NT2/D1 (cell line): ENCODE measurements at regions not wholly inside any gene's neighbourhood (a gene's known extent, or its start where the extent isn't known, plus 50 kb on each side); places are given as distances from the start of the nearest gene placed in this dataset.
A peak's percentile ranks its signal among the peaks of the same experiment; 100 is the strongest.

Experiments
- DNase-seq: peaks from one replicate; pipeline ENCODE4 v3.0.0-alpha.2; 2011; ENCODE audit warnings: low read depth, low spot score
- H3K27me3 ChIP-seq: 2 replicates; pipeline ENCODE4 v1.6.0; 2011; ENCODE audit warnings: mild to moderate bottlenecking; ENCODE audit not compliant: insufficient read length, insufficient read depth
- H3K36me3 ChIP-seq: 2 replicates; pipeline ENCODE4 v1.6.1; 2011; ENCODE audit warnings: mild to moderate bottlenecking, low read length, mixed read lengths; ENCODE audit not compliant: insufficient read depth, insufficient read length
- H3K4me1 ChIP-seq: 2 replicates; pipeline ENCODE4 v1.5.1; 2011; ENCODE audit not compliant: insufficient read depth, insufficient read length
- H3K4me3 ChIP-seq: 2 replicates; pipeline ENCODE4 v1.5.1; 2011; ENCODE audit warnings: low read depth; ENCODE audit not compliant: insufficient read length
- H3K9ac ChIP-seq: 2 replicates; pipeline ENCODE4 v1.6.0; 2011; ENCODE audit warnings: low read depth; ENCODE audit not compliant: insufficient read length
- H3K9me3 ChIP-seq: 2 replicates; pipeline ENCODE4 v1.5.1; 2011; ENCODE audit warnings: mild to moderate bottlenecking, low read length; ENCODE audit not compliant: insufficient read depth
- SUZ12 ChIP-seq: IDR thresholded peaks from 2 replicates; pipeline ENCODE4 v1.6.1; 2011; ENCODE audit not compliant: insufficient read length, insufficient read depth; ENCODE audit errors: extremely low read depth
- YY1 ChIP-seq: IDR thresholded peaks from 2 replicates; pipeline ENCODE4 v1.6.1; 2011; ENCODE audit not compliant: insufficient read length, insufficient read depth
- ZNF274 ChIP-seq: IDR thresholded peaks from 2 replicates; pipeline ENCODE4 v1.6.1; 2011; ENCODE audit warnings: mild to moderate bottlenecking, low read depth, low read length

DNA sequence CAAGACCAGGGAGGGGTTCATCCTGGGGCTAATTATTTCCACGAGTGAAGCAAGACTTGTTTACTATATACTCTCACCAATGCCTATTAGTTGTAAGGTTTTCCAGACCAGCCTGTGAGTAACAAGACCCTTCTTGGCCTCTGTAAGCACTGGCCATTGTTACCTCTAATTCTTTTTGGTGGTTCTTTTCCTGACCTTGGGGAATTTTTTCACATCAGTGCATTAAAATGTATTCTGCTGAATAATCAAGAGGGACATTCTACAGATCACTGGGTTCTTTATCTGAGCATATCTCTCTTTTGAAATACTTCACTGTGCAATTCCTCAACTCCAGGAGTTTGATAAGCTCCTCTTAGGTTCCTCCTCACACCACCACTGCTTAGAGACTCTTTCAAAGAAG, 909.9 kb upstream of the ACVR2A start:
- no peak overlapping the region for H3K4me3 ChIP-seq
- H3K4me1 ChIP-seq: no peaks in the 10 kb centered on the region
- no peaks in the 10 kb centered on the region for H3K27me3 ChIP-seq
- TF ChIP-seq ZNF274 (no peak), SUZ12 (no peak), YY1 (no peak)
- DNase-seq: no peak
- H3K36me3 ChIP-seq: no peaks in the 10 kb centered on the region
- H3K9me3 ChIP-seq: no peaks in the 10 kb centered on the region
- no peak overlapping the region for H3K9ac ChIP-seq

DNA sequence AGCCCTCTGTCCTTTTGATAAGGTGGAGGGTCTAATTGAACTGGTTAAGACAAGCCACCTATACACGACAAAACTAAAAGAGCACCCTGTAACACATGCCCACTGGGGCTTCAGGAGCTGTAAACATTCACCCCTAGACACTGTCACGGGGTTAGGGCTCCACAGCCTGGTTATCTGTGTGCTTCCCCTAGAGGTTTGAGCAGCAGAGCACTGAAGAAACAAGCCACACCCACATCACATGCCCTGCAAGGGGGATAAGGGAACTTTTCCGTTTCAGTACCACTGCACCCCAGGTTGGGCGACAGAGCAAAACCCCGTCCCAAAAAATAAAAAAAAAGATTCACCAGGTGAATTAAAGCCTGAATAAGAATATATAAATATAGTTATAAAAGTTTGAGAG, 913.7 kb upstream of the ACVR2A start:
- H3K4me1 ChIP-seq: no peaks in the 10 kb centered on the region
- H3K36me3 ChIP-seq: no peaks in the 10 kb centered on the region
- DNase-seq: no peak
- H3K9me3 ChIP-seq: no peaks in the 10 kb centered on the region
- H3K4me3 ChIP-seq: no peak overlapping the region
- H3K9ac ChIP-seq: no peak overlapping the region
- H3K27me3 ChIP-seq: no peaks in the 10 kb centered on the region
- no peak for TF ChIP-seq SUZ12
- TF ChIP-seq YY1: no peak
- no peak for TF ChIP-seq ZNF274

DNA sequence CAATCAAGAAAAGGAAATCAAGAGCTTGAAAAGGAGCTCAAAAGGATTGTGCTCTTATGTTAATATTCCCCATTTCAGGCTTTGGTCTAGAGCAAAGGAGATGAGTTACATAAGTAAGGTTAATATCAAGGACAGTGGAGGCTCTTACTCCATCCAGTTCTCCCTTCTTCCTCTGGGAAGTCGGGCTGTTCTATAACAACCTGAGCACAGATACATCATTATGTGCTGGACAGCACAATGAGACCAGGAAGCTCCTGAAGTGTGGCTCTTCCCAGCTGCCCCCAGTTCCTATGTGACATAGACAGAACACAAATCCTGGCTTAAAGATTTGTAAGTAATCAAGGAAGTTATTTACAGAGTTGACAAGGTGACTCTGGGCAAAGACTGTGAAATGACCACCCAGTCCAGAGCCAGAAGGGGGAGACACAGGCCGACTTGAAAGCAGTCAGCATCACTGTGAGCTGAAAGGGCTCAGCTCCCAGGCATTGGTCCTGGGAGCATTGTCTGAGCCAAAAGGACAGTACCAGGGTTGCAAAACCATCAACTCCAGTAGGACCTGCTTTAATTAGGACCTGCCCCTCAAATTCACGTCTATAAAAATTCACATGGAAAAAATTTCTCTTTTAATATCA, 917.6 kb upstream of the ACVR2A start:
- Histone ChIP-seq H3K4me1 (no peaks in the 10 kb centered on the region), H3K4me3 (no peak overlapping the region), H3K9ac (no peak overlapping the region), H3K36me3 (no peaks in the 10 kb centered on the region), H3K27me3 (no peaks in the 10 kb centered on the region), H3K9me3 (no peaks in the 10 kb centered on the region)
- TF ChIP-seq ZNF274 (no peak), SUZ12 (no peak), YY1 (no peak)
- DNase-seq: peak; percentile 59

DNA sequence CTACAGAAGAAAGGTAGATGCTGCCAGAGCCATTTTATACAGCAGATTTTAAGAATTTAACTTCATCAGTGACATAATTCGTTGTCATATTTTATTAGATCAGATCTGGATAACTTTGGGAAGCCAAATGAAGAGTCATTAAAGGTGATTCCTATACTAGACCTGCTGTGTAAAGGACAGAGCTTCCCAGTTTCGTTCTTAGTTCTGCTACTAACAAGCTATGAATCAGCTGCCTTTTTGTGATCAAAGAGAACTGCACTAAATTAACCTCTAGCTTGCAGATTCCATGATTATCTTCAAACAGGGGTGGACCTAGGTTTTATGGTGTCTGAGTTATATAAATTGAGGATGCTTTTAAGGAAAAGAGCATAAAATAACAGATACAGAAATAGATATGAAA, 926.5 kb upstream of the ACVR2A start:
- Histone ChIP-seq H3K9ac (no peak overlapping the region), H3K27me3 (no peaks in the 10 kb centered on the region), H3K36me3 (no peaks in the 10 kb centered on the region), H3K9me3 (no peaks in the 10 kb centered on the region), H3K4me3 (no peak overlapping the region), H3K4me1 (no peaks in the 10 kb centered on the region)
- no peak for DNase-seq
- TF ChIP-seq SUZ12 (no peak), ZNF274 (no peak), YY1 (no peak)

DNA sequence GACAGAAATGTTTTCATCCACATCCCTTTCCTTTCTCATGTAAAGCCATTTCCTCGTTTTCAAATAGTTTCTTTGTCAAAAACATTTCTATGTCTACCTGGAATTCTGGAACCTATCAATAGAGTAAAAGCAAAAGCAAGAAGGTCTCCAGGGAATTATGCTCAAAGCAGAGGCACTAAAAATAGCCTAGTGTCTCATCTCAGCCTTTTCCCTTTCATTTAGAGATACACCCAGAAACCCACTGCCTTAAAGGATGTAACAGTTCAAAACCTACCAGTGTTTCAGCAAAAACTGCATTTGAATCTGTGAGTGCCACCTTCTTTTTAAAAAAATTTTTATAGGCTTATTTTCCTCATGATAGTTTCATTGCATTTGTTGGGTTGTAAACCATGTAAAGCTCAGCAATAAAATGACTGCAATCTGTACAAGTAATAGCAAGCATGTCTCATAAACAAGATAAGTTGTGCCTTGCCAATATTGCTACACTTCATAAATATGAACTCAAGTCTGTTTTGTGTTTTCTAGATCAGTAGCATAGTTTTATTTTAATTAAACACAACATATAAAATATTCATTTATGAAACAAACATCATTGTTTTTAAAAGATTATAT, 927.3 kb upstream of the ACVR2A start:
- TF ChIP-seq SUZ12: no peak
- no peak for TF ChIP-seq YY1
- TF ChIP-seq ZNF274: no peak
- no peak for DNase-seq
- H3K36me3 ChIP-seq: no peaks in the 10 kb centered on the region
- no peaks in the 10 kb centered on the region for H3K9me3 ChIP-seq
- H3K27me3 ChIP-seq: no peaks in the 10 kb centered on the region
- H3K9ac ChIP-seq: no peak overlapping the region
- H3K4me3 ChIP-seq: no peak overlapping the region
- H3K4me1 ChIP-seq: no peaks in the 10 kb centered on the region

DNA sequence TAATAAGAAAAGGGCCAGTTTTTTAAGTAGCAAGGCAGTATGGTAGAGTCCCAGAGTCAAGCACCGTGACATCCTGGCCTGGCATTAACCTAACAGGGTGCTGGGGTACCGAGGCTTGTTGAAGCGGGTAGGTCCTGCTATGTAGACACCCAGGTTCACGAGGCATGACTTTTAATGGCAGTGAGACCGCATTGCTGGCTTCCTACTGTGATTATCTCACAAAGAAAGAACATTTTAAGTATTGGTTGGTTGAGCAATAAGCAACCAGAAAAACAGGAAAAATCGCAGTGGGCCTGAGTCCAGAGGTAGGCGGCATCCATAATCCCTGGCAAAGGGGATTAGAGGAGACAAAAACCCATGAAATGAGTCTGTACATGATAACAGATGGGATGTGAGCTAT, 927.9 kb upstream of the ACVR2A start:
- H3K4me3 ChIP-seq: no peak overlapping the region
- no peak for DNase-seq
- no peaks in the 10 kb centered on the region for H3K4me1 ChIP-seq
- no peaks in the 10 kb centered on the region for H3K9me3 ChIP-seq
- no peak for TF ChIP-seq SUZ12
- no peak for TF ChIP-seq ZNF274
- no peak for TF ChIP-seq YY1
- no peaks in the 10 kb centered on the region for H3K36me3 ChIP-seq
- no peak overlapping the region for H3K9ac ChIP-seq
- H3K27me3 ChIP-seq: no peaks in the 10 kb centered on the region

DNA sequence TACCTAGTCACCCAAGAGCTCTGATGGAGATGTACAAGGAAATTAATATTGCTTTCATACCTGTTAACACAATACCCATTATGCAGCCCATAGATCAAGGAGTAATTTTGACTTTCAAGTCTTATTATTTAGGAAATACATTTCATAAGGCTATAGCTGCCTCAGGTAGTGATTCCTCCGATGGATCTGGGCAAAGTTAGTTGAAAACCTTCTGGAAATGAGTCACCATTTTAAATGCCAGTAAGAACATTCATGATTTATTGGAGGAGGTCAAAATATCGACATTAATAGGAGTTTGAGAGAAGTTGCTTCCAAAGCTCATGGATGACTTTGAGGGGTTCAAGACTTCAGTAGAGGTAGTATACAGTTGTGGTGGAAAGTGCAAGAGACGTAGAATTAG, 931.4 kb upstream of the ACVR2A start:
- Histone ChIP-seq H3K27me3 (no peaks in the 10 kb centered on the region), H3K9ac (no peak overlapping the region), H3K4me3 (no peak overlapping the region), H3K36me3 (no peaks in the 10 kb centered on the region), H3K4me1 (no peaks in the 10 kb centered on the region), H3K9me3 (no peaks in the 10 kb centered on the region)
- no peak for DNase-seq
- TF ChIP-seq YY1: no peak

DNA sequence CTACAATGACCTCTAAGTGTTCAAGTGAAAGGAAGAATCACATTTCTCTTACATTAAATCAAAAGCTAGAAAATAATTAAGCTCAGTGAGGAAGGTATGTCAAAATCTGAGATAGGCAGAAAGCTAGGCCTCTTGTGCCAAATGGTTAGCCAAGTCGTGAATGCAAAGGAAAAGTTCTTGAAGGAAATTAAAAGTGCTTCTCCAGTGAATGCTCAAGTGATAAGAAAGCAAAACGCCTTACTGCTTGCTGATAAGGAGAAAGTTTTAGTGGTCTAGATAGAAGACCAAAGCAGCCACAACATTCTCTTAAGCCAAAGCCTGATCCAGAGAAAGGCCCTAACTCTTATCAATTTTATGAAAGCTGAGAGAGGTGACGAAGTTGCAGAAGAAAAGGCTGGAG, 932.3 kb upstream of the ACVR2A start:
- H3K36me3 ChIP-seq: no peaks in the 10 kb centered on the region
- H3K4me3 ChIP-seq: no peak overlapping the region
- DNase-seq: no peak
- H3K9me3 ChIP-seq: no peaks in the 10 kb centered on the region
- no peaks in the 10 kb centered on the region for H3K27me3 ChIP-seq
- no peak overlapping the region for H3K9ac ChIP-seq
- H3K4me1 ChIP-seq: no peaks in the 10 kb centered on the region
- TF ChIP-seq ZNF274 (no peak), SUZ12 (no peak), YY1 (no peak)
